Ovary (tissue), 7 donors: ENCODE measurements at regions not wholly inside any gene's neighbourhood (a gene's known extent, or its start where the extent isn't known, plus 50 kb on each side); places are given as distances from the start of the nearest gene placed in this dataset.
A peak's percentile ranks its signal among the peaks of the same experiment; 100 is the strongest.

Experiments used
- DNase-seq, 5 donors: peaks; one replicate each; pipeline ENCODE4 v3.0.0-alpha.2; 2019 to 2020
- H3K27ac ChIP-seq, 2 donors: fragments of 200-600 bp; one replicate each; pipeline versions ENCODE4 v1.5.1 to v1.8.0; 2019 to 2022
- H3K27me3 ChIP-seq: fragments of 200-600 bp; one replicate; pipeline ENCODE4 v1.8.0; 2022
- H3K36me3 ChIP-seq: fragments of 200-600 bp; sonication (generic); one replicate; pipeline ENCODE4 v1.5.1; 2019
- H3K4me1 ChIP-seq: one replicate; pipeline ENCODE4 v1.8.1; 2013; ENCODE audit warnings: mild to moderate bottlenecking, moderate library complexity; ENCODE audit not compliant: insufficient read depth
- H3K4me3 ChIP-seq: fragments of 200-600 bp; sonication (generic); one replicate; pipeline ENCODE4 v1.5.1; 2017
- H3K9me3 ChIP-seq, 2 donors: fragments of 200-600 bp in 1 of 2; sonication (generic) in 1 of 2; one replicate each; pipeline versions ENCODE4 v1.5.1 to v1.8.1; 2013 to 2019; ENCODE audit warnings: mild to moderate bottlenecking in 1 of 2, moderate library complexity in 1 of 2
- EP300 ChIP-seq: sonication (generic); formaldehyde crosslinking; IDR thresholded peaks from one replicate; pipeline ENCODE4 v1.6.1; 2017; ENCODE audit warnings: antibody characterized with exemption
- POLR2A ChIP-seq: fragments of 450-650 bp; IDR thresholded peaks from one replicate; pipeline ENCODE4 v1.6.1; 2017; ENCODE audit warnings: antibody characterized with exemption, mild to moderate bottlenecking, moderate library complexity
- WGBS, 3 donors: extraction: QIAGEN DNeasy Blood & Tissue Kit in 1 of 3; methylation state at CpG; one replicate each; pipeline versions ENCODE4 v1.1.5 to v1.1.7; 2013 to 2017; 5-methylcytosine and 5-hydroxymethylcytosine counted together
- intact Hi-C, 4 donors: fragments of 100-400 bp; cut with DNase I; formaldehyde crosslinking; loops; one replicate each; pipeline versions ENCODE4 v1.11.0 to v1.15.1; 2022 to 2023
- TF ChIP-seq, protein P1 (sequence below), 3 donors: fragments of 450-650 bp in 2 of 3; fragments of 200-600 bp in 1 of 3; IDR thresholded peaks; one replicate each; pipeline versions ENCODE4 v1.5.1 to v1.8.0; 2016 to 2022; ENCODE audit warnings: antibody characterized with exemption in 3 of 3, mild to moderate bottlenecking in 1 of 3
- donor health status: DM: no; HTN: no; CAD: no; lungs with moderate emphysema.
- donor health status: DM: no; HTN: no; CAD: no.
- donor health status: Bipolar disorder and iron deficiency.
- donor health status: DM: no; HTN: no; CAD: no.
- donor health status: DM: yes; HTN: yes; CAD: no.

DNA sequence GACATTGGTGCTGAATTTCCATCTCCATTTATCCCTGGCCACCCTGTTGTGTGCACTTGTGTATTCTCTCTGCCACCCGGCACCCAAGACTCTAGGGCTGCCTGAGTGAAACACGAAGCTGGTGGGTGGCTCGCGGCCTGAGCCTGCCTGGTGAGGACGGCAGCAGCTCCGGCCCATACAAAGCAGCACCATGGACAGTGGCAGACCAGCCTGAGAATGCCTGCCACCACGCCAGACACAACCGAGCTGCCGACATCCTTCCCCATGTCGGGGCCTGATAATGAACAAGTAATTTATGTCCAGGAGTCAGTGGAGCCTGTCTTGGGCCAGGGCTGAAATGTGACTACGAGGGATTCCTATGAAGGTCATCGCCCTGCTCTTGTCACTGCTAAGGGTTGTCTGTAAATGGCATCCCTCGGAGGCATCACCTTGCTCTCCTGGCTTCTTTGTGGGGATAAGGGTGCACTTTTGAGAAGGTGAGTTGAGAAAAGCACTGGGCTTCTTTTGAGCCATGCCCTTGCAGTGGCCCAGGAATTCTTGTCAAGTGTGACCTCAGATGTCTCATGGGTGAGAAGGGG is 175.7 kb downstream of the MELK start:
- WGBS, 3 donors = 5 to 10% (median 7%) methylated on average over 13 of the region's 13 CpGs
- intact Hi-C loops = no loop called here
- H3K36me3 ChIP-seq = no peaks in the 10 kb centered on the region
- TF ChIP-seq POLR2A (no peak), EP300 (no peak)
- no peaks in the 10 kb centered on the region for H3K27me3 ChIP-seq
- H3K27ac ChIP-seq = no peak overlapping the region
- H3K9me3 ChIP-seq = no peaks in the 10 kb centered on the region
- no peaks in the 10 kb centered on the region for H3K4me1 ChIP-seq
- H3K4me3 ChIP-seq = no peak overlapping the region
- peak in 3 of 5 donors; percentile 39 to 57 (median 53) for DNase-seq

GRCh38 chr9:36749461-36749860 is 176.8 kb downstream of the MELK start:
- intact Hi-C loops = no loop called here
- WGBS, 3 donors = 68 to 81% (median 69%) methylated on average over 2 of the region's 2 CpGs
- H3K4me3 ChIP-seq = no peak overlapping the region
- TF ChIP-seq, protein P1, sequence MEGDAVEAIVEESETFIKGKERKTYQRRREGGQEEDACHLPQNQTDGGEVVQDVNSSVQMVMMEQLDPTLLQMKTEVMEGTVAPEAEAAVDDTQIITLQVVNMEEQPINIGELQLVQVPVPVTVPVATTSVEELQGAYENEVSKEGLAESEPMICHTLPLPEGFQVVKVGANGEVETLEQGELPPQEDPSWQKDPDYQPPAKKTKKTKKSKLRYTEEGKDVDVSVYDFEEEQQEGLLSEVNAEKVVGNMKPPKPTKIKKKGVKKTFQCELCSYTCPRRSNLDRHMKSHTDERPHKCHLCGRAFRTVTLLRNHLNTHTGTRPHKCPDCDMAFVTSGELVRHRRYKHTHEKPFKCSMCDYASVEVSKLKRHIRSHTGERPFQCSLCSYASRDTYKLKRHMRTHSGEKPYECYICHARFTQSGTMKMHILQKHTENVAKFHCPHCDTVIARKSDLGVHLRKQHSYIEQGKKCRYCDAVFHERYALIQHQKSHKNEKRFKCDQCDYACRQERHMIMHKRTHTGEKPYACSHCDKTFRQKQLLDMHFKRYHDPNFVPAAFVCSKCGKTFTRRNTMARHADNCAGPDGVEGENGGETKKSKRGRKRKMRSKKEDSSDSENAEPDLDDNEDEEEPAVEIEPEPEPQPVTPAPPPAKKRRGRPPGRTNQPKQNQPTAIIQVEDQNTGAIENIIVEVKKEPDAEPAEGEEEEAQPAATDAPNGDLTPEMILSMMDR (IDR thresholded peaks at IDR 0.05) = no peak
- TF ChIP-seq EP300 = no peak
- TF ChIP-seq POLR2A = no peak
- H3K27me3 ChIP-seq = no peaks in the 10 kb centered on the region
- no peaks in the 10 kb centered on the region for H3K4me1 ChIP-seq
- no peak overlapping the region for H3K27ac ChIP-seq
- DNase-seq = no peak
- H3K36me3 ChIP-seq = no peaks in the 10 kb centered on the region
- H3K9me3 ChIP-seq = no peaks in the 10 kb centered on the region

DNA sequence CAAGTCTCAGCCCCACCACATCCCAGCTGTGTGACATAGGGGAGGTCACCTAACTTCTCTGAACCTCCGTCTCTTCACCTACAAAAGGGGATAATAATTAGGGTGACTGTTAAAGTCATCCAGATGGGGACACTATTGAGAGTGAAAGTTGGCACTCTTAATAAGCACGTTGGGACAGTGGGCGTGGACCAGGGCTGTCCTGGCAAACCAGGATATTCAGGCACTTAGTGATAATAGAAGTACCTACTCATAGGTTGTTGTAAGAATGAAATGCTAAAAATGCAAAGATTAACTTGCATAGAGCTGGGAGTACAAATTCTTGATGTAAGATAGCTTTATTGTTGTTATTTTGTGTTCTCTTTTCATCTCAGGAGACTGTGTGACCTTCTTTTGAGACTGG is 177.9 kb downstream of the MELK start:
- no peak for TF ChIP-seq EP300
- TF ChIP-seq, protein P1 (IDR thresholded peaks at IDR 0.05) = no peak
- WGBS, 3 donors = 61 to 74% (median 64%) methylated on average over 3 of the region's 3 CpGs
- H3K9me3 ChIP-seq = no peaks in the 10 kb centered on the region
- no peak overlapping the region for H3K4me3 ChIP-seq
- H3K4me1 ChIP-seq = no peaks in the 10 kb centered on the region
- DNase-seq = no peak
- H3K36me3 ChIP-seq = no peaks in the 10 kb centered on the region
- intact Hi-C loops = no loop called here
- no peaks in the 10 kb centered on the region for H3K27me3 ChIP-seq
- H3K27ac ChIP-seq = no peak overlapping the region

GRCh38 chr9:36755019-36755418 is 182.3 kb downstream of the MELK start:
- H3K4me3 ChIP-seq = no peak overlapping the region
- H3K27ac ChIP-seq = no peak overlapping the region
- no peaks in the 10 kb centered on the region for H3K27me3 ChIP-seq
- intact Hi-C loops = no loop called here
- H3K9me3 ChIP-seq = no peaks in the 10 kb centered on the region
- TF ChIP-seq POLR2A (no peak), EP300 (no peak)
- TF ChIP-seq, protein P1 (IDR thresholded peaks at IDR 0.05) = no peak
- H3K4me1 ChIP-seq = no peaks in the 10 kb centered on the region
- no peak for DNase-seq
- whole genome bisulfite sequencing, 3 donors = 66 to 86% (median 78%) methylated on average over 2 of the region's 2 CpGs
- no peaks in the 10 kb centered on the region for H3K36me3 ChIP-seq

DNA sequence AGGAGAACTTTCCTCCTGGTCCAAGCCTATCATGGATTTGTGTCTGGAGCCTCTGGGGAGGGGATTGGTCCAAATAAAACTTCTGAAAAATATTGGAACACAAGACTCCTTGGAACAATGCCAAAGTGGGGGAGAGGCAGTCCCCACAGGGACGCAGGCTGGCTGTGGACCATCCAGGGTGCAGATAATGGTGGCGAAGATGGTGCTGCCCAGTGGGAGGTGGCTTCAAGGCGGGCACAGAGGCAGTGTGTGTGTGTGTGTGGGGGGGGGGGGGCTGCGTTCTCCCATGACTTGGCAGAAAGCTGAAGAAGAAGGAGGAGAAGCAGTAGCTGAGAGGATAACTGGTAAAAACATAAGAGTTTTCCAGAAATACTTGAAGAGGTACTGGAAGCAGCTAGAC is 186.4 kb downstream of the MELK start:
- TF ChIP-seq POLR2A = no peak
- no peak for TF ChIP-seq EP300
- TF ChIP-seq, protein P1 (IDR thresholded peaks at IDR 0.05) = no peak
- no peaks in the 10 kb centered on the region for H3K9me3 ChIP-seq
- no peak overlapping the region for H3K4me3 ChIP-seq
- H3K4me1 ChIP-seq = no peaks in the 10 kb centered on the region
- no peaks in the 10 kb centered on the region for H3K36me3 ChIP-seq
- H3K27me3 ChIP-seq = no peaks in the 10 kb centered on the region
- DNase-seq = no peak
- WGBS, 3 donors = 0 to 9% (median 1%) methylated on average over 4 of the region's 4 CpGs
- H3K27ac ChIP-seq = no peak overlapping the region
- intact Hi-C loops = no loop called here
